BJ (cell line): ENCODE measurements at regions not wholly inside any gene's neighbourhood (a gene's known extent, or its start where the extent isn't known, plus 50 kb on each side); places are given as distances from the start of the nearest gene placed in this dataset.

Experiments used
- CTCF ChIA-PET: fragments of 350-600 bp; formaldehyde crosslinking; extraction: SDS; loops from one replicate; lab custom pipeline; 2021; ENCODE audit warnings: antibody characterized with exemption, inconsistent platforms; lab: Yijun Ruan, JAX
- POLR2A ChIA-PET: fragments of 300-600 bp; sonication (Branson Sonifier 250); formaldehyde crosslinking; extraction: SDS; loops from one replicate; lab custom pipeline; 2021; ENCODE audit warnings: antibody characterized with exemption; lab: Charles Lee
- DNase-seq: peaks from one replicate; pipeline ENCODE4 v3.0.0-alpha.2; 2011; ENCODE audit warnings: low read depth
- H3K27me3 ChIP-seq: 2 replicates; pipeline ENCODE4 v1.6.0; 2011; ENCODE audit warnings: low read length; ENCODE audit not compliant: control insufficient read depth, insufficient read depth
- H3K36me3 ChIP-seq: 2 replicates; pipeline ENCODE4 v1.5.1; 2011; ENCODE audit warnings: low read length; ENCODE audit not compliant: control insufficient read depth, insufficient read depth
- H3K4me3 ChIP-seq: 2 replicates; pipeline ENCODE4 v1.5.1; 2011; ENCODE audit warnings: low read depth, mild to moderate bottlenecking, control low read depth, low read length
- CTCF ChIP-seq: IDR thresholded peaks from 2 replicates; pipeline ENCODE4 v1.5.1; 2011; ENCODE audit warnings: low read depth, mild to moderate bottlenecking, control low read depth, inconsistent platforms, low read length, moderate library complexity; ENCODE audit not compliant: insufficient read depth

GRCh38 chr9:3137347-3137695 lies 293.4 kb upstream of the PUM3 start:
- ChIA-PET POLR2A (no interaction called here), CTCF (no interaction called here)
- H3K27me3 ChIP-seq = no peaks in the 10 kb centered on the region
- TF ChIP-seq CTCF = no peak
- no peak overlapping the region for H3K4me3 ChIP-seq
- peak; percentile 4 for DNase-seq
- no peaks in the 10 kb centered on the region for H3K36me3 ChIP-seq

- no peaks in the 10 kb centered on the region for H3K36me3 ChIP-seq
- H3K4me3 ChIP-seq = no peak overlapping the region
- peak; percentile 14 for DNase-seq
- ChIA-PET POLR2A (no interaction called here), CTCF (no interaction called here)
- H3K27me3 ChIP-seq = no peaks in the 10 kb centered on the region
- TF ChIP-seq CTCF = no peak
These were observed 292.9 kb upstream of the PUM3 start for GRCh38 chr9:3136686-3137346.

GRCh38 chr9:3136230-3136629 lies 292.3 kb upstream of the PUM3 start:
- H3K4me3 ChIP-seq = no peak overlapping the region
- TF ChIP-seq CTCF = no peak
- no peaks in the 10 kb centered on the region for H3K27me3 ChIP-seq
- DNase-seq = no peak
- ChIA-PET CTCF (no interaction called here), POLR2A (no interaction called here)
- no peaks in the 10 kb centered on the region for H3K36me3 ChIP-seq

- no peaks in the 10 kb centered on the region for H3K36me3 ChIP-seq
- ChIA-PET CTCF (no interaction called here), POLR2A (no interaction called here)
- H3K4me3 ChIP-seq = no peak overlapping the region
- DNase-seq = no peak
- TF ChIP-seq CTCF = no peak
- H3K27me3 ChIP-seq = no peaks in the 10 kb centered on the region
These were observed 283.7 kb upstream of the PUM3 start for GRCh38 chr9:3127564-3127963.

GRCh38 chr9:3125602-3126405 lies 281.9 kb upstream of the PUM3 start:
- ChIA-PET POLR2A (no interaction called here), CTCF (no interaction called here)
- Histone ChIP-seq H3K36me3 (no peaks in the 10 kb centered on the region), H3K27me3 (no peaks in the 10 kb centered on the region), H3K4me3 (no peak overlapping the region)
- no peak for DNase-seq
- TF ChIP-seq CTCF = no peak
